ENCODE measurements at regions not wholly inside any gene's neighbourhood (a gene's known extent, or its start where the extent isn't known, plus 50 kb on each side); places are given as distances from the start of the nearest gene placed in this dataset.

- Histone ChIP-seq H3K36me3 (ENCODE audit: insufficient read depth) (no peaks in the 10 kb centered on the region), H3K4me2 (no peak overlapping the region), H3K27me3 (ENCODE audit: insufficient read depth, low read depth) (no peaks in the 10 kb centered on the region), H3K27ac (no peak overlapping the region), H3K4me1 (ENCODE audit: low read depth, poor library complexity, severe bottlenecking) (no peaks in the 10 kb centered on the region), H3K4me3 (IDR thresholded peaks at IDR 0.05; ENCODE audit: insufficient read depth, low read depth, low read length) (no peak overlapping the region), H4K20me1 (ENCODE audit: insufficient read depth) (no peaks in the 10 kb centered on the region), H2AFZ (ENCODE audit: low read depth) (no peak overlapping the region), H3K9ac (no peak overlapping the region), H3K79me2 (ENCODE audit: insufficient read depth, low read depth) (no peaks in the 10 kb centered on the region)
- no peak for TF ChIP-seq CTCF (conservative IDR thresholded peaks at IDR 0.05; ENCODE audit: low read depth, low read length)
Observed at GRCh38 chr5:4226565-4226964, 630.9 kb downstream of the IRX1 start.

- no peak for TF ChIP-seq CTCF (conservative IDR thresholded peaks at IDR 0.05; ENCODE audit: low read depth, low read length)
- no peak overlapping the region for H3K27ac ChIP-seq
- no peak overlapping the region for H2AFZ ChIP-seq (ENCODE audit: low read depth)
Observed at GRCh38 chr5:4228708-4229107, 633.1 kb downstream of the IRX1 start.

GRCh38 chr5:4229414-4230292, 634.0 kb downstream of the IRX1 start:
- H3K9ac ChIP-seq = no peak overlapping the region
- no peaks in the 10 kb centered on the region for H3K27me3 ChIP-seq (ENCODE audit: insufficient read depth, low read depth)
- H2AFZ ChIP-seq (ENCODE audit: low read depth) = no peak overlapping the region

More at GRCh38 chr5:4228708-4229107, 633.1 kb downstream of the IRX1 start:
- no peaks in the 10 kb centered on the region for H4K20me1 ChIP-seq (ENCODE audit: insufficient read depth)
- H3K27me3 ChIP-seq (ENCODE audit: insufficient read depth, low read depth) = no peaks in the 10 kb centered on the region
- H3K9ac ChIP-seq = no peak overlapping the region
- no peak overlapping the region for H3K4me3 ChIP-seq (IDR thresholded peaks at IDR 0.05; ENCODE audit: insufficient read depth, low read depth, low read length)
- H3K4me2 ChIP-seq = no peak overlapping the region
- no peaks in the 10 kb centered on the region for H3K36me3 ChIP-seq (ENCODE audit: insufficient read depth)
- no peaks in the 10 kb centered on the region for H3K79me2 ChIP-seq (ENCODE audit: insufficient read depth, low read depth)
- H3K4me1 ChIP-seq (ENCODE audit: low read depth, poor library complexity, severe bottlenecking) = no peaks in the 10 kb centered on the region

GRCh38 chr5:4230471-4230785, 634.8 kb downstream of the IRX1 start:
- no peaks in the 10 kb centered on the region for H3K27me3 ChIP-seq (ENCODE audit: insufficient read depth, low read depth)
- no peak overlapping the region for H3K4me3 ChIP-seq (IDR thresholded peaks at IDR 0.05; ENCODE audit: insufficient read depth, low read depth, low read length)
- H3K27ac ChIP-seq = no peak overlapping the region
- H2AFZ ChIP-seq (ENCODE audit: low read depth) = no peak overlapping the region
- no peak overlapping the region for H3K9ac ChIP-seq
- no peaks in the 10 kb centered on the region for H4K20me1 ChIP-seq (ENCODE audit: insufficient read depth)
- H3K36me3 ChIP-seq (ENCODE audit: insufficient read depth) = no peaks in the 10 kb centered on the region
- no peaks in the 10 kb centered on the region for H3K4me1 ChIP-seq (ENCODE audit: low read depth, poor library complexity, severe bottlenecking)
- no peaks in the 10 kb centered on the region for H3K79me2 ChIP-seq (ENCODE audit: insufficient read depth, low read depth)
- no peak for TF ChIP-seq CTCF (conservative IDR thresholded peaks at IDR 0.05; ENCODE audit: low read depth, low read length)
- no peak overlapping the region for H3K4me2 ChIP-seq

More at GRCh38 chr5:4229414-4230292, 634.0 kb downstream of the IRX1 start:
- no peaks in the 10 kb centered on the region for H3K4me1 ChIP-seq (ENCODE audit: low read depth, poor library complexity, severe bottlenecking)
- H3K36me3 ChIP-seq (ENCODE audit: insufficient read depth) = no peaks in the 10 kb centered on the region
- no peaks in the 10 kb centered on the region for H4K20me1 ChIP-seq (ENCODE audit: insufficient read depth)
- no peak overlapping the region for H3K4me3 ChIP-seq (IDR thresholded peaks at IDR 0.05; ENCODE audit: insufficient read depth, low read depth, low read length)
- no peak for TF ChIP-seq CTCF (conservative IDR thresholded peaks at IDR 0.05; ENCODE audit: low read depth, low read length)
- H3K27ac ChIP-seq = no peak overlapping the region
- no peak overlapping the region for H3K4me2 ChIP-seq
- no peaks in the 10 kb centered on the region for H3K79me2 ChIP-seq (ENCODE audit: insufficient read depth, low read depth)
